ENCODE measurements at regions not wholly inside any gene's neighbourhood (a gene's known extent, or its start where the extent isn't known, plus 50 kb on each side); places are given as distances from the start of the nearest gene placed in this dataset.

GRCh38 chr5:74130155-74130897 is 504.3 kb downstream of the ARHGEF28 start:
- H3K4me3 ChIP-seq (ENCODE audit: low read depth in 1 of 5, low read length in 5 of 5) = no peak overlapping the region
- H3K27ac ChIP-seq (ENCODE audit: low read depth, low read length) = no peak overlapping the region
- H3K36me3 ChIP-seq (ENCODE audit: control insufficient read depth in 5 of 5, insufficient read depth in 5 of 5, low read length in 5 of 5) = no peaks in the 10 kb centered on the region
- no peak overlapping the region for H3K9ac ChIP-seq (ENCODE audit: low read length in 5 of 5)
- peaks cover 0 to 21% (median 3%) of the 10 kb centered on the region in 5 donors for H3K4me1 ChIP-seq (ENCODE audit: control insufficient read depth in 5 of 5, insufficient read depth in 5 of 5, low read length in 5 of 5)
- no peaks in the 10 kb centered on the region for H3K27me3 ChIP-seq (ENCODE audit: control insufficient read depth in 5 of 5, insufficient read depth in 4 of 5, low read length in 5 of 5)
- H3K9me3 ChIP-seq (ENCODE audit: control insufficient read depth in 5 of 5, low read length in 5 of 5) = no peaks in the 10 kb centered on the region

DNA sequence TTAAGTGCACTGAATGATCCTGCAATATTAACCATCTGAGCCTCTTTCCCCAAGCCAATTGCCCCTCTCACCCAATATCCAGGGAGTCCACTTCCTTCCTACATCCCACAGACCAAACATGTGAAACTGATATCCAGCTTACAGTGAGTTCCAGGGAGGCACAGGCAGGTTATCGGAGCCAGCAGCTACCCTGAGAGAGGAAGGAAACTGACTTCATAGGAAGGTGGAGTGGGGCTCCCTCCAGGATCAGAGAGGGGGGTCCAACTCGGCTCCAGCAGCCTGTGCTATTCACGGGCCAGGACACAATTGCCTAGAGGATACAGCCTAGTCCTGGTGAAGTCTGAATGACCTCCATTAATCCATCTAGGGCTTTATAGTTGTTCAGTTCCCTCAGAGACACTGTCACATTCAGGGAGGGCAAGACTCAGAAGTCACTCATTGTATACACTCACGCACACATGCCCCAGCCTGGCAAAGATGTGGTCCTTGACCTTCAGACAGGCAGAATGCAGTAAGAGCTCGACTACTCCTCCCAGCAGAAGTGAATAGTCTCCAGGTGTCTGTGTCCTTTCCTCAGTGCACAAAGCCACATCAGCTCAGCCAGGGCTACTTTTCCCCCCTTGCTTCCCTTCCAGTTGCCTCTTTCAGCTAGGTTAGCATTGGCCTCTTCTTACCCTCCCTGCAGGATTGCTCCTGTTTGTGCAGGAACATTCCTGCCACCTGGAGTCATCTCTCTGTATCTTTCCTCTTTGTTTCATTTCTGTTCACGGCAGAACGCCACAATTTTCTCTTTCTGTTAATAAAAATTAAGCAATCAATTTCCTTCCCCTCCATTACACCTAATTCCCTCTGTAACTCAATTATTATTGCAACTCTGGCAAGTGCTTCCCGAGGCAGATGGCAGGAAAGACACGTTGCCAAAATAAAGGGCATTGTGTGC is 501.7 kb downstream of the ARHGEF28 start:
- Histone ChIP-seq H3K4me1 (ENCODE audit: control insufficient read depth in 5 of 5, insufficient read depth in 5 of 5, low read length in 5 of 5) (peaks cover 0 to 33% (median 3%) of the 10 kb centered on the region in 5 donors), H3K4me3 (ENCODE audit: low read depth in 1 of 5, low read length in 5 of 5) (peak overlapping the region in 1 of 5 donors; percentile 8), H3K27me3 (ENCODE audit: control insufficient read depth in 5 of 5, insufficient read depth in 4 of 5, low read length in 5 of 5) (no peaks in the 10 kb centered on the region), H3K36me3 (ENCODE audit: control insufficient read depth in 5 of 5, insufficient read depth in 5 of 5, low read length in 5 of 5) (no peaks in the 10 kb centered on the region), H3K9me3 (ENCODE audit: control insufficient read depth in 5 of 5, low read length in 5 of 5) (no peaks in the 10 kb centered on the region), H3K27ac (ENCODE audit: low read depth, low read length) (peak overlapping the region; percentile 13), H3K9ac (ENCODE audit: low read length in 5 of 5) (no peak overlapping the region)

DNA sequence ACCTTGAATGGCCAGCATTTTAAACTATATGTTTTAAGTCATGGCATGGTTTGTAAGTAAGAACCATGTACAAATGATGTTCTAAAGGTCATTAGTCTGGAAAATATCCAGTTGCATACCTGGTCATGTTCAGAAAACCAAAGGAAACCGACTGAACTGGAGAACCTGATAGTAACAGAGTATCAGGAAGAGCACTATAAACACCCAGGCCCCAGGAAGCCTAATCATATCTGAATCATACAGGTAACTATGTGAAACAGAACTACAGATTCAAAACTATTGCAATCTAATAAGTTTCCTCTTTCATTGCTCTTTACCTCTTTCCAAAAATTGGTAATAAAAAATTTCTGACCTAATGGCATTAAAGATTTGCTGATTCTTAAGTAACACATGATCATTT is 500.3 kb downstream of the ARHGEF28 start:
- Histone ChIP-seq H3K36me3 (ENCODE audit: control insufficient read depth in 5 of 5, insufficient read depth in 5 of 5, low read length in 5 of 5) (no peaks in the 10 kb centered on the region), H3K27me3 (ENCODE audit: control insufficient read depth in 5 of 5, insufficient read depth in 4 of 5, low read length in 5 of 5) (no peaks in the 10 kb centered on the region), H3K4me1 (ENCODE audit: control insufficient read depth in 5 of 5, insufficient read depth in 5 of 5, low read length in 5 of 5) (peaks cover 0 to 43% (median 3%) of the 10 kb centered on the region in 5 donors), H3K9ac (ENCODE audit: low read length in 5 of 5) (no peak overlapping the region), H3K4me3 (ENCODE audit: low read depth in 1 of 5, low read length in 5 of 5) (no peak overlapping the region), H3K27ac (ENCODE audit: low read depth, low read length) (no peak overlapping the region), H3K9me3 (ENCODE audit: control insufficient read depth in 5 of 5, low read length in 5 of 5) (no peaks in the 10 kb centered on the region)

- Histone ChIP-seq H3K27me3 (ENCODE audit: control insufficient read depth in 5 of 5, insufficient read depth in 4 of 5, low read length in 5 of 5) (no peaks in the 10 kb centered on the region), H3K9ac (ENCODE audit: low read length in 5 of 5) (no peak overlapping the region)
Measured at GRCh38 chr5:74124826-74125225, 498.8 kb downstream of the ARHGEF28 start.

DNA sequence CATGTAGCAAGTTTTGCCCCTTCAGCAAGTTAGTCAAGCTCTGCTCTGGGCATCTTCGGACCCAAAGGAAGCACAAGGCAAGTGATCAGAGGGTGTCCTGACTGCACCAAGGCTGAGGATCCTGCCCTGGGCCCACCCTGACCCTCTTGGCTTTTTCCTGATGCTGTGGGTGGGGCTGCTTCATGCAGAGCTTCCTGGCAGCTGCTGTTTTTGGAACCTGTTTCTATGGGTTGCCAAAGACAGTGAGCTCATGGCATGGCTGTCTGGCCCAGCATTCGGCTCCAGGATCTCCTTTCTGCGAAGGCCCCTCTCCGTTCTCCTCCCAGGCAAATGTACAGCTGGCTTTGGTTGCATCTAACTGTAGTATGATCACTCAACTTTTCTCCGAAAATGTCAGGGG is 497.9 kb downstream of the ARHGEF28 start:
- Histone ChIP-seq H3K9ac (ENCODE audit: low read length in 5 of 5) (no peak overlapping the region), H3K27ac (ENCODE audit: low read depth, low read length) (no peak overlapping the region), H3K4me3 (ENCODE audit: low read depth in 1 of 5, low read length in 5 of 5) (no peak overlapping the region), H3K4me1 (ENCODE audit: control insufficient read depth in 5 of 5, insufficient read depth in 5 of 5, low read length in 5 of 5) (peaks cover 0 to 48% (median 3%) of the 10 kb centered on the region in 5 donors), H3K36me3 (ENCODE audit: control insufficient read depth in 5 of 5, insufficient read depth in 5 of 5, low read length in 5 of 5) (no peaks in the 10 kb centered on the region), H3K27me3 (ENCODE audit: control insufficient read depth in 5 of 5, insufficient read depth in 4 of 5, low read length in 5 of 5) (no peaks in the 10 kb centered on the region), H3K9me3 (ENCODE audit: control insufficient read depth in 5 of 5, low read length in 5 of 5) (peaks cover 0 to 5% (median 0%) of the 10 kb centered on the region in 5 donors)

More at GRCh38 chr5:74124826-74125225, 498.8 kb downstream of the ARHGEF28 start:
- Histone ChIP-seq H3K4me1 (ENCODE audit: control insufficient read depth in 5 of 5, insufficient read depth in 5 of 5, low read length in 5 of 5) (peaks cover 0 to 48% (median 3%) of the 10 kb centered on the region in 5 donors), H3K4me3 (ENCODE audit: low read depth in 1 of 5, low read length in 5 of 5) (no peak overlapping the region), H3K27ac (ENCODE audit: low read depth, low read length) (no peak overlapping the region), H3K36me3 (ENCODE audit: control insufficient read depth in 5 of 5, insufficient read depth in 5 of 5, low read length in 5 of 5) (no peaks in the 10 kb centered on the region), H3K9me3 (ENCODE audit: control insufficient read depth in 5 of 5, low read length in 5 of 5) (peaks cover 0 to 5% (median 0%) of the 10 kb centered on the region in 5 donors)

- peaks cover 0 to 42% (median 3%) of the 10 kb centered on the region in 5 donors for H3K4me1 ChIP-seq (ENCODE audit: control insufficient read depth in 5 of 5, insufficient read depth in 5 of 5, low read length in 5 of 5)
- H3K9me3 ChIP-seq (ENCODE audit: control insufficient read depth in 5 of 5, low read length in 5 of 5) = peaks cover 0 to 5% (median 0%) of the 10 kb centered on the region in 5 donors
- H3K27me3 ChIP-seq (ENCODE audit: control insufficient read depth in 5 of 5, insufficient read depth in 4 of 5, low read length in 5 of 5) = no peaks in the 10 kb centered on the region
Measured at GRCh38 chr5:74122979-74123590, 497.1 kb downstream of the ARHGEF28 start.

GRCh38 chr5:74122175-74122574 is 496.2 kb downstream of the ARHGEF28 start:
- Histone ChIP-seq H3K9ac (ENCODE audit: low read length in 5 of 5) (no peak overlapping the region), H3K36me3 (ENCODE audit: control insufficient read depth in 5 of 5, insufficient read depth in 5 of 5, low read length in 5 of 5) (no peaks in the 10 kb centered on the region), H3K4me1 (ENCODE audit: control insufficient read depth in 5 of 5, insufficient read depth in 5 of 5, low read length in 5 of 5) (peaks cover 0 to 33% (median 0%) of the 10 kb centered on the region in 5 donors), H3K4me3 (ENCODE audit: low read depth in 1 of 5, low read length in 5 of 5) (no peak overlapping the region), H3K9me3 (ENCODE audit: control insufficient read depth in 5 of 5, low read length in 5 of 5) (peaks cover 0 to 5% (median 0%) of the 10 kb centered on the region in 5 donors), H3K27me3 (ENCODE audit: control insufficient read depth in 5 of 5, insufficient read depth in 4 of 5, low read length in 5 of 5) (no peaks in the 10 kb centered on the region), H3K27ac (ENCODE audit: low read depth, low read length) (no peak overlapping the region)

More at GRCh38 chr5:74122979-74123590, 497.1 kb downstream of the ARHGEF28 start:
- Histone ChIP-seq H3K9ac (ENCODE audit: low read length in 5 of 5) (no peak overlapping the region), H3K36me3 (ENCODE audit: control insufficient read depth in 5 of 5, insufficient read depth in 5 of 5, low read length in 5 of 5) (no peaks in the 10 kb centered on the region), H3K27ac (ENCODE audit: low read depth, low read length) (no peak overlapping the region), H3K4me3 (ENCODE audit: low read depth in 1 of 5, low read length in 5 of 5) (no peak overlapping the region)

DNA sequence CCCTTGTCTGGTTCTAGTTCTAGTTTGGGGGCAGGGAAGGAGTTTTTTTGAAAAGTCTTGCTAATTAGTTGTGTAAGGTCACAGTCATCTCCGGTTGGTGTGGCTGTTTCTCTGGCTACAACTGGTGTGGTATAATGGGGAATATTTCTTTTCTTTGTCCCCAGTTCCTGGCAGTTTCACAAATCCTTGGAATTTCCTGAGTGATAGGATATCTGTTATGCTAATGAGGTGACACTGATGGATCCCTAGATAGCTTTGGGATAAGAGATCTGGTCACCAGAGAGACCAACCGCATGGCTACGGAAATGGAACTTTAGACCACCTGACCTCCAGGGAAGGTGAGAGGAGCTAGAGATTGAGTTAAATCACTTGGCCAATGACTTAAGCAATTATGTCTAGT is 494.6 kb downstream of the ARHGEF28 start:
- no peak overlapping the region for H3K4me3 ChIP-seq (ENCODE audit: low read depth in 1 of 5, low read length in 5 of 5)
- no peaks in the 10 kb centered on the region for H3K36me3 ChIP-seq (ENCODE audit: control insufficient read depth in 5 of 5, insufficient read depth in 5 of 5, low read length in 5 of 5)
- H3K27me3 ChIP-seq (ENCODE audit: control insufficient read depth in 5 of 5, insufficient read depth in 4 of 5, low read length in 5 of 5) = no peaks in the 10 kb centered on the region
- H3K4me1 ChIP-seq (ENCODE audit: control insufficient read depth in 5 of 5, insufficient read depth in 5 of 5, low read length in 5 of 5) = peaks cover 0 to 27% (median 0%) of the 10 kb centered on the region in 5 donors
- no peak overlapping the region for H3K27ac ChIP-seq (ENCODE audit: low read depth, low read length)
- H3K9ac ChIP-seq (ENCODE audit: low read length in 5 of 5) = no peak overlapping the region
- H3K9me3 ChIP-seq (ENCODE audit: control insufficient read depth in 5 of 5, low read length in 5 of 5) = peaks cover 0 to 5% (median 0%) of the 10 kb centered on the region in 5 donors

DNA sequence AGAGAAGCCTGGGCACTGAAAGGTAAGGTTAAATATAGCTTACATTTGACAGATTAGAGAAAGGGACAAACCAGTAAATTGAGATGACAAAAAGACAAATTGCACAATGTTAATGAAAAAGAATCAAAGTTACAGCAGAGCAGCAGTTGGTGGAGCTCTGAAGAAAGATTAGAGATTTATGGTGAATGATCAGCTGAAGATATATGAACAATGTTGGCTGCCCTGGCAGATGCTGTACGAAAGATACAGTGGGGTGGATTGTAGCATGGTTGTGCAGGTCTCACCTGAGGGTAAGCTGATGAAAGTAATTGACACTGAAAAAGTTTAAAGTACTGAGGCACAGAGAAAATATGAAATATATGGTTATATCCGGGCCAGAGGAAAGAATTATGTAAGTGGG is 492.1 kb downstream of the ARHGEF28 start:
- Histone ChIP-seq H3K27ac (ENCODE audit: low read depth, low read length) (no peak overlapping the region), H3K9me3 (ENCODE audit: control insufficient read depth in 5 of 5, low read length in 5 of 5) (peaks cover 0 to 5% (median 0%) of the 10 kb centered on the region in 5 donors), H3K4me3 (ENCODE audit: low read depth in 1 of 5, low read length in 5 of 5) (no peak overlapping the region)

More for the DNA sequence above, 492.1 kb downstream of the ARHGEF28 start:
- Histone ChIP-seq H3K9ac (ENCODE audit: low read length in 5 of 5) (no peak overlapping the region), H3K4me1 (ENCODE audit: control insufficient read depth in 5 of 5, insufficient read depth in 5 of 5, low read length in 5 of 5) (peaks cover 0 to 18% (median 0%) of the 10 kb centered on the region in 5 donors), H3K27me3 (ENCODE audit: control insufficient read depth in 5 of 5, insufficient read depth in 4 of 5, low read length in 5 of 5) (no peaks in the 10 kb centered on the region), H3K36me3 (ENCODE audit: control insufficient read depth in 5 of 5, insufficient read depth in 5 of 5, low read length in 5 of 5) (no peaks in the 10 kb centered on the region)

Data from subcutaneous abdominal adipose tissue (tissue), 5 donors.